ENCODE measurements at regions not wholly inside any gene's neighbourhood (a gene's known extent, or its start where the extent isn't known, plus 50 kb on each side); places are given as distances from the start of the nearest gene placed in this dataset.

DNA sequence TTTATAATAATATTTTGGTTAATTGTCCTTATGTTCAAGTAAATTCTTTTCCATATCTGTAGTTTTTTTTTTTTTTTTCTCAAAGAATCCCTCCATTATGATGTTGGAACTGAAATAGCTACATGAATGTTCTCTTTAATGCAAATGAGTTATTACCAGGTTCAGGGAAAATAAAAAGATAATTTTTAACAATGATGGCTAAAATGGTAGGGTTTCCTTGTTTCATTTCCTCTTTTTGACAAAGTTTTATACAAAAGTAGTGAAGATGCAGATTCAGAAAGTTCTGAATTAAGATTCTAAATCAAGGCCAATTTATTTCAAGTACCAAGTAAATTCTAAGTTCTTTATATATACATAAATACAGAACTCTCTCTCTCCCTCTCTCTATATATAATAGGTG is 779.0 kb upstream of the INTU start:
- Histone ChIP-seq H3K9me3 (no peaks in the 10 kb centered on the region), H3K27ac (no peak overlapping the region), H3K36me3 (no peaks in the 10 kb centered on the region), H3K4me1 (ENCODE audit: insufficient read depth) (no peaks in the 10 kb centered on the region), H3K4me3 (no peak overlapping the region), H3K27me3 (no peaks in the 10 kb centered on the region)
- intact Hi-C loops (cut with DNase I), result no loop called here
- no peak for DNase-seq
- TF ChIP-seq, protein P1, sequence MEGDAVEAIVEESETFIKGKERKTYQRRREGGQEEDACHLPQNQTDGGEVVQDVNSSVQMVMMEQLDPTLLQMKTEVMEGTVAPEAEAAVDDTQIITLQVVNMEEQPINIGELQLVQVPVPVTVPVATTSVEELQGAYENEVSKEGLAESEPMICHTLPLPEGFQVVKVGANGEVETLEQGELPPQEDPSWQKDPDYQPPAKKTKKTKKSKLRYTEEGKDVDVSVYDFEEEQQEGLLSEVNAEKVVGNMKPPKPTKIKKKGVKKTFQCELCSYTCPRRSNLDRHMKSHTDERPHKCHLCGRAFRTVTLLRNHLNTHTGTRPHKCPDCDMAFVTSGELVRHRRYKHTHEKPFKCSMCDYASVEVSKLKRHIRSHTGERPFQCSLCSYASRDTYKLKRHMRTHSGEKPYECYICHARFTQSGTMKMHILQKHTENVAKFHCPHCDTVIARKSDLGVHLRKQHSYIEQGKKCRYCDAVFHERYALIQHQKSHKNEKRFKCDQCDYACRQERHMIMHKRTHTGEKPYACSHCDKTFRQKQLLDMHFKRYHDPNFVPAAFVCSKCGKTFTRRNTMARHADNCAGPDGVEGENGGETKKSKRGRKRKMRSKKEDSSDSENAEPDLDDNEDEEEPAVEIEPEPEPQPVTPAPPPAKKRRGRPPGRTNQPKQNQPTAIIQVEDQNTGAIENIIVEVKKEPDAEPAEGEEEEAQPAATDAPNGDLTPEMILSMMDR (IDR thresholded peaks at IDR 0.05), result no peak
- TF ChIP-seq EP300 (IDR thresholded peaks at IDR 0.05) (no peak), POLR2A (IDR thresholded peaks at IDR 0.05) (no peak)

DNA sequence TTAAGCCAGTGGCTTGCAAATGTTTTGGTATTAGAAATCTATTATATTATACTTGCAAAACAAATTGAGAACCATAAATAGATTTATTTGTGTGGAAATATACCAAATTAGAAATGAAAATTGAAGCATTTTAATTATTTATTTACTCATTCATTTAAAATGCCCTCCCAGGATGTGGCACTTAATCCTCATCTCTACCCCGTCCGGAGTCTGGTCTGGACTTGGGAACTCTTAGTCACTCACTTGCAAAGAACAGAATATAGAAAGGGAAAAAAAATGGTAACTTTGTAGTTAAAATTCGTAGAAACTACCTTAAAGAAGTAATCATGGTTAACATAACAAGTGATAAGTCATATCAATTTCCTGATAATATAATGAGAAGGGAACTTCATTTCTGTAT is 775.9 kb upstream of the INTU start:
- no peak overlapping the region for H3K4me3 ChIP-seq
- no peaks in the 10 kb centered on the region for H3K9me3 ChIP-seq
- H3K27me3 ChIP-seq, result no peaks in the 10 kb centered on the region
- TF ChIP-seq, protein P1 (IDR thresholded peaks at IDR 0.05), result no peak
- TF ChIP-seq POLR2A (IDR thresholded peaks at IDR 0.05), result no peak
- no peak for TF ChIP-seq EP300 (IDR thresholded peaks at IDR 0.05)
- intact Hi-C loops (cut with DNase I), result no loop called here
- no peak overlapping the region for H3K27ac ChIP-seq
- no peaks in the 10 kb centered on the region for H3K4me1 ChIP-seq (ENCODE audit: insufficient read depth)
- no peak for DNase-seq
- 82 to 89% (median 87%) methylated on average over 3 of the region's 3 CpGs for WGBS, 3 donors
- H3K36me3 ChIP-seq, result no peaks in the 10 kb centered on the region

DNA sequence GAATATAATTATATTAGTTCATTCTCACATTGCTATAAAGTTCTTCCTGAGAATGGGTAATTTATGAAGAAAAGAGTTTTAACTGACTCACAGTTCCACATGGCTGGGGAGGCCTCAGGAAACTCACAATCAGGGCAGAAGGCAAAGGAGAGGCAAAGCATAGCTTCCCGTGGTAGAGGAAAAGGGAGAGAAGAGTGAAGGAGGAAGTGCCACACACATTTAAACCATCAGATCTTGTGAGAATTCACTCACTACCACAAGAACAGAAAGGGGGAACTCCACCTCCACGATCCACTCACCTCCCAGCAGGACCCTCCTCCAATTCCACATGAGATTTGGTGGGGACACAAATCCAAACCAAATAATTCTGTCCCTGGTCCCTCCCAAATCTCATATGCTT is 773.4 kb upstream of the INTU start:
- 78 to 85% (median 82%) methylated on average over 2 of the region's 2 CpGs for WGBS, 3 donors
- Histone ChIP-seq H3K9me3 (no peaks in the 10 kb centered on the region), H3K27me3 (no peaks in the 10 kb centered on the region), H3K27ac (no peak overlapping the region), H3K36me3 (no peaks in the 10 kb centered on the region), H3K4me1 (ENCODE audit: insufficient read depth) (no peaks in the 10 kb centered on the region), H3K4me3 (no peak overlapping the region)
- intact Hi-C loops (cut with DNase I), result no loop called here
- TF ChIP-seq POLR2A (IDR thresholded peaks at IDR 0.05) (no peak), EP300 (IDR thresholded peaks at IDR 0.05) (no peak)
- no peak for DNase-seq

- WGBS, 3 donors, result 91 to 100% (median 97%) methylated on average over 2 of the region's 2 CpGs
- Histone ChIP-seq H3K36me3 (no peaks in the 10 kb centered on the region), H3K27me3 (no peaks in the 10 kb centered on the region), H3K9me3 (no peaks in the 10 kb centered on the region), H3K27ac (no peak overlapping the region), H3K4me1 (ENCODE audit: insufficient read depth) (no peaks in the 10 kb centered on the region), H3K4me3 (no peak overlapping the region)
- TF ChIP-seq EP300 (IDR thresholded peaks at IDR 0.05), result no peak
- TF ChIP-seq, protein P1 (IDR thresholded peaks at IDR 0.05), result no peak
- intact Hi-C loops (cut with DNase I), result no loop called here
- no peak for DNase-seq
Measured at GRCh38 chr4:126859872-126860271, 772.9 kb upstream of the INTU start.

DNA sequence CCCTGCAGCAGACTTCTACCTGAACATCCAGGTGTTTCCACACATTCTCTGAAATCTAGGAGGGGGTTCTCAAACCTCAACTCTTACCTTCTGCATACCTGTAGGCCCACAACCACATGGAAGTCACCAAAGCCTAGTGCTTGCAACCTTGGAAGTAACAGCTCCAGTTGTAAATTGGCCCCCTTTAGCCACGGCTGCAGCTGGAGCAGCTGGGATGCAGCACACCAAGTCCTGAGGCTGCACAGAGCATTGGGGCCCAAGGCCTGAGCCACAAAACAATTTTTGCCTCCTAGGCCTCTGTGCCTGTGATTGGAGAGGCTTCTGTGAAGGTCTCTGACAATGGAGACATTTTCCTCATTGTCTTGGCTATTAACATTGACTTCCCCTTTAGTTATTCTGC is 772.4 kb upstream of the INTU start:
- TF ChIP-seq EP300 (IDR thresholded peaks at IDR 0.05) (no peak), POLR2A (IDR thresholded peaks at IDR 0.05) (no peak)
- TF ChIP-seq, protein P1 (IDR thresholded peaks at IDR 0.05), result no peak

More for the DNA sequence above, 772.4 kb upstream of the INTU start:
- no peak for DNase-seq
- H3K27ac ChIP-seq, result no peak overlapping the region
- H3K4me3 ChIP-seq, result no peak overlapping the region
- H3K27me3 ChIP-seq, result no peaks in the 10 kb centered on the region
- intact Hi-C loops (cut with DNase I), result no loop called here
- H3K4me1 ChIP-seq (ENCODE audit: insufficient read depth), result no peaks in the 10 kb centered on the region
- H3K9me3 ChIP-seq, result no peaks in the 10 kb centered on the region
- WGBS, 3 donors, result 76 to 91% (median 90%) methylated on average over 1 of the region's 1 CpG
- H3K36me3 ChIP-seq, result no peaks in the 10 kb centered on the region
